HL-60 (cell line): ENCODE measurements at regions not wholly inside any gene's neighbourhood (a gene's known extent, or its start where the extent isn't known, plus 50 kb on each side); places are given as distances from the start of the nearest gene placed in this dataset.

Source experiments
- GABPA ChIP-seq: IDR thresholded peaks from 2 replicates; pipeline ENCODE4 v1.6.1; 2012; ENCODE audit warnings: low read depth
- POLR2AphosphoS5 ChIP-seq: IDR thresholded peaks from 2 replicates; pipeline ENCODE4 v1.6.1; 2012; ENCODE audit warnings: low read depth
- TF ChIP-seq, protein P1 (sequence below): IDR thresholded peaks from 2 replicates; pipeline ENCODE4 v1.6.1; 2012; ENCODE audit warnings: low read depth; ENCODE audit not compliant: insufficient replicate concordance
- TF ChIP-seq, protein P2 (sequence below): IDR thresholded peaks from one replicate; pipeline ENCODE4 v1.5.1; 2011; ENCODE audit warnings: low read length, control low read depth, inconsistent platforms; ENCODE audit not compliant: insufficient read depth

DNA sequence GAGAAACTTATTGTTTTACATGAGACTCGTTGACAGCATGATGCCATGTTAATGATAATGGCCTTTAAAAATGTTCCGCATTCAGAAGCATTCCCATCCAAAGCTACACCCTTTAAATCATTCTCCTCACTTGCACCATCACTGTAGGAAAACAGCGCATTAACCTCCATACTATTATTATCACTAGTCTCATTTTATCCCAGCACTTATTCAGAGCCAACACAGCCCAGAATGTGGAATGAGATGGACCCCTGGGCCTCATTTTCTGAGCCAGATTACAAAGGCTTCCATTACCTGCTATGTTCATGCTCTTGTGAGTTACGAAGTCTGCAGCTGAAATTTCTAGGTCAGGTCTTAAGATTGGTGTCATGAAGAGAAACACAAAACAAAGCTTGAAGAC, 159.4 kb downstream of the HS3ST3A1 start:
- TF ChIP-seq, protein P1, sequence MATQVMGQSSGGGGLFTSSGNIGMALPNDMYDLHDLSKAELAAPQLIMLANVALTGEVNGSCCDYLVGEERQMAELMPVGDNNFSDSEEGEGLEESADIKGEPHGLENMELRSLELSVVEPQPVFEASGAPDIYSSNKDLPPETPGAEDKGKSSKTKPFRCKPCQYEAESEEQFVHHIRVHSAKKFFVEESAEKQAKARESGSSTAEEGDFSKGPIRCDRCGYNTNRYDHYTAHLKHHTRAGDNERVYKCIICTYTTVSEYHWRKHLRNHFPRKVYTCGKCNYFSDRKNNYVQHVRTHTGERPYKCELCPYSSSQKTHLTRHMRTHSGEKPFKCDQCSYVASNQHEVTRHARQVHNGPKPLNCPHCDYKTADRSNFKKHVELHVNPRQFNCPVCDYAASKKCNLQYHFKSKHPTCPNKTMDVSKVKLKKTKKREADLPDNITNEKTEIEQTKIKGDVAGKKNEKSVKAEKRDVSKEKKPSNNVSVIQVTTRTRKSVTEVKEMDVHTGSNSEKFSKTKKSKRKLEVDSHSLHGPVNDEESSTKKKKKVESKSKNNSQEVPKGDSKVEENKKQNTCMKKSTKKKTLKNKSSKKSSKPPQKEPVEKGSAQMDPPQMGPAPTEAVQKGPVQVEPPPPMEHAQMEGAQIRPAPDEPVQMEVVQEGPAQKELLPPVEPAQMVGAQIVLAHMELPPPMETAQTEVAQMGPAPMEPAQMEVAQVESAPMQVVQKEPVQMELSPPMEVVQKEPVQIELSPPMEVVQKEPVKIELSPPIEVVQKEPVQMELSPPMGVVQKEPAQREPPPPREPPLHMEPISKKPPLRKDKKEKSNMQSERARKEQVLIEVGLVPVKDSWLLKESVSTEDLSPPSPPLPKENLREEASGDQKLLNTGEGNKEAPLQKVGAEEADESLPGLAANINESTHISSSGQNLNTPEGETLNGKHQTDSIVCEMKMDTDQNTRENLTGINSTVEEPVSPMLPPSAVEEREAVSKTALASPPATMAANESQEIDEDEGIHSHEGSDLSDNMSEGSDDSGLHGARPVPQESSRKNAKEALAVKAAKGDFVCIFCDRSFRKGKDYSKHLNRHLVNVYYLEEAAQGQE = no peak
- TF ChIP-seq, protein P2, sequence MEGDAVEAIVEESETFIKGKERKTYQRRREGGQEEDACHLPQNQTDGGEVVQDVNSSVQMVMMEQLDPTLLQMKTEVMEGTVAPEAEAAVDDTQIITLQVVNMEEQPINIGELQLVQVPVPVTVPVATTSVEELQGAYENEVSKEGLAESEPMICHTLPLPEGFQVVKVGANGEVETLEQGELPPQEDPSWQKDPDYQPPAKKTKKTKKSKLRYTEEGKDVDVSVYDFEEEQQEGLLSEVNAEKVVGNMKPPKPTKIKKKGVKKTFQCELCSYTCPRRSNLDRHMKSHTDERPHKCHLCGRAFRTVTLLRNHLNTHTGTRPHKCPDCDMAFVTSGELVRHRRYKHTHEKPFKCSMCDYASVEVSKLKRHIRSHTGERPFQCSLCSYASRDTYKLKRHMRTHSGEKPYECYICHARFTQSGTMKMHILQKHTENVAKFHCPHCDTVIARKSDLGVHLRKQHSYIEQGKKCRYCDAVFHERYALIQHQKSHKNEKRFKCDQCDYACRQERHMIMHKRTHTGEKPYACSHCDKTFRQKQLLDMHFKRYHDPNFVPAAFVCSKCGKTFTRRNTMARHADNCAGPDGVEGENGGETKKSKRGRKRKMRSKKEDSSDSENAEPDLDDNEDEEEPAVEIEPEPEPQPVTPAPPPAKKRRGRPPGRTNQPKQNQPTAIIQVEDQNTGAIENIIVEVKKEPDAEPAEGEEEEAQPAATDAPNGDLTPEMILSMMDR = no peak
- TF ChIP-seq POLR2AphosphoS5 = no peak
- TF ChIP-seq GABPA = no peak
